ENCODE measurements at regions not wholly inside any gene's neighbourhood (a gene's known extent, or its start where the extent isn't known, plus 50 kb on each side); places are given as distances from the start of the nearest gene placed in this dataset.

- H3K9me3 Mint-ChIP-seq = no peaks in the 10 kb centered on the region
- H3K36me3 Mint-ChIP-seq = no peaks in the 10 kb centered on the region
- no peak for DNase-seq
- H3K27ac Mint-ChIP-seq = no peak overlapping the region
- no peak overlapping the region for H3K4me3 Mint-ChIP-seq
- no peaks in the 10 kb centered on the region for H3K27me3 Mint-ChIP-seq
- H3K4me1 Mint-ChIP-seq = no peaks in the 10 kb centered on the region
Measured at GRCh38 chr10:58048936-58049335, 218.8 kb downstream of the IPMK start.

- Mint-ChIP-seq H3K36me3 (no peaks in the 10 kb centered on the region), H3K27ac (no peak overlapping the region), H3K27me3 (no peaks in the 10 kb centered on the region), H3K9me3 (peaks cover 9% of the 10 kb centered on the region), H3K4me3 (no peak overlapping the region), H3K4me1 (no peaks in the 10 kb centered on the region)
- no peak for DNase-seq
Measured at GRCh38 chr10:58044072-58044471, 223.6 kb downstream of the IPMK start.

GRCh38 chr10:58041901-58042300 is 225.8 kb downstream of the IPMK start:
- Mint-ChIP-seq H3K4me1 (no peaks in the 10 kb centered on the region), H3K4me3 (no peak overlapping the region), H3K36me3 (no peaks in the 10 kb centered on the region), H3K9me3 (peaks cover 9% of the 10 kb centered on the region), H3K27me3 (no peaks in the 10 kb centered on the region), H3K27ac (no peak overlapping the region)
- no peak for DNase-seq

GRCh38 chr10:58030208-58030607 is 237.5 kb downstream of the IPMK start:
- H3K36me3 Mint-ChIP-seq = no peaks in the 10 kb centered on the region
- no peak for DNase-seq
- no peak overlapping the region for H3K4me3 Mint-ChIP-seq
- H3K27ac Mint-ChIP-seq = no peak overlapping the region
- no peaks in the 10 kb centered on the region for H3K9me3 Mint-ChIP-seq
- H3K27me3 Mint-ChIP-seq = no peaks in the 10 kb centered on the region
- no peaks in the 10 kb centered on the region for H3K4me1 Mint-ChIP-seq

GRCh38 chr10:58028597-58029366 is 238.9 kb downstream of the IPMK start:
- Mint-ChIP-seq H3K4me3 (no peak overlapping the region), H3K27me3 (peaks cover 5% of the 10 kb centered on the region), H3K36me3 (no peaks in the 10 kb centered on the region), H3K9me3 (no peaks in the 10 kb centered on the region), H3K27ac (no peak overlapping the region), H3K4me1 (no peaks in the 10 kb centered on the region)
- no peak for DNase-seq

GRCh38 chr10:58027426-58027825 is 240.3 kb downstream of the IPMK start:
- Mint-ChIP-seq H3K27ac (no peak overlapping the region), H3K4me1 (no peaks in the 10 kb centered on the region), H3K36me3 (no peaks in the 10 kb centered on the region), H3K27me3 (peaks cover 5% of the 10 kb centered on the region), H3K9me3 (no peaks in the 10 kb centered on the region), H3K4me3 (no peak overlapping the region)
- no peak for DNase-seq

- no peaks in the 10 kb centered on the region for H3K36me3 Mint-ChIP-seq
- no peaks in the 10 kb centered on the region for H3K9me3 Mint-ChIP-seq
- DNase-seq = no peak
- H3K4me3 Mint-ChIP-seq = no peak overlapping the region
- peaks cover 5% of the 10 kb centered on the region for H3K27me3 Mint-ChIP-seq
- no peaks in the 10 kb centered on the region for H3K4me1 Mint-ChIP-seq
- H3K27ac Mint-ChIP-seq = no peak overlapping the region
Measured at GRCh38 chr10:58026036-58026435, 241.7 kb downstream of the IPMK start.

- Mint-ChIP-seq H3K27ac (no peak overlapping the region), H3K36me3 (no peaks in the 10 kb centered on the region), H3K4me3 (no peak overlapping the region), H3K4me1 (no peaks in the 10 kb centered on the region), H3K9me3 (peaks cover 2% of the 10 kb centered on the region), H3K27me3 (peaks cover 5% of the 10 kb centered on the region)
- DNase-seq = no peak
Measured at GRCh38 chr10:58023341-58024073, 244.2 kb downstream of the IPMK start.

- H3K4me1 Mint-ChIP-seq = no peaks in the 10 kb centered on the region
- H3K4me3 Mint-ChIP-seq = no peak overlapping the region
- H3K36me3 Mint-ChIP-seq = no peaks in the 10 kb centered on the region
- peaks cover 5% of the 10 kb centered on the region for H3K27me3 Mint-ChIP-seq
- no peak overlapping the region for H3K27ac Mint-ChIP-seq
- no peak for DNase-seq
- peaks cover 2% of the 10 kb centered on the region for H3K9me3 Mint-ChIP-seq
Measured at GRCh38 chr10:58019863-58020537, 247.7 kb downstream of the IPMK start.

GRCh38 chr10:58017719-58018367 is 249.9 kb downstream of the IPMK start:
- no peak overlapping the region for H3K27ac Mint-ChIP-seq
- H3K36me3 Mint-ChIP-seq = no peaks in the 10 kb centered on the region
- DNase-seq = no peak
- no peaks in the 10 kb centered on the region for H3K4me1 Mint-ChIP-seq
- no peak overlapping the region for H3K4me3 Mint-ChIP-seq
- H3K9me3 Mint-ChIP-seq = peaks cover 2% of the 10 kb centered on the region
- no peaks in the 10 kb centered on the region for H3K27me3 Mint-ChIP-seq

- DNase-seq = no peak
- Mint-ChIP-seq H3K4me1 (no peaks in the 10 kb centered on the region), H3K9me3 (peaks cover 2% of the 10 kb centered on the region), H3K27ac (no peak overlapping the region), H3K36me3 (no peaks in the 10 kb centered on the region), H3K4me3 (no peak overlapping the region), H3K27me3 (no peaks in the 10 kb centered on the region)
Measured at GRCh38 chr10:58016614-58017013, 251.1 kb downstream of the IPMK start.

- no peaks in the 10 kb centered on the region for H3K4me1 Mint-ChIP-seq
- no peak for DNase-seq
- H3K36me3 Mint-ChIP-seq = no peaks in the 10 kb centered on the region
- H3K27me3 Mint-ChIP-seq = no peaks in the 10 kb centered on the region
- H3K4me3 Mint-ChIP-seq = no peak overlapping the region
- H3K27ac Mint-ChIP-seq = no peak overlapping the region
- no peaks in the 10 kb centered on the region for H3K9me3 Mint-ChIP-seq
Measured at GRCh38 chr10:58014436-58014835, 253.3 kb downstream of the IPMK start.

- DNase-seq = no peak
- no peaks in the 10 kb centered on the region for H3K9me3 Mint-ChIP-seq
- H3K4me3 Mint-ChIP-seq = no peak overlapping the region
- no peaks in the 10 kb centered on the region for H3K36me3 Mint-ChIP-seq
- no peak overlapping the region for H3K27ac Mint-ChIP-seq
- H3K27me3 Mint-ChIP-seq = no peaks in the 10 kb centered on the region
- H3K4me1 Mint-ChIP-seq = no peaks in the 10 kb centered on the region
Measured at GRCh38 chr10:58013406-58013805, 254.3 kb downstream of the IPMK start.

- Mint-ChIP-seq H3K4me3 (no peak overlapping the region), H3K27me3 (no peaks in the 10 kb centered on the region), H3K27ac (no peak overlapping the region), H3K9me3 (no peaks in the 10 kb centered on the region), H3K36me3 (no peaks in the 10 kb centered on the region), H3K4me1 (no peaks in the 10 kb centered on the region)
- no peak for DNase-seq
Measured at GRCh38 chr10:58010073-58010702, 257.5 kb downstream of the IPMK start.

- H3K27me3 Mint-ChIP-seq = peaks cover 3% of the 10 kb centered on the region
- H3K4me1 Mint-ChIP-seq = no peaks in the 10 kb centered on the region
- no peaks in the 10 kb centered on the region for H3K36me3 Mint-ChIP-seq
- no peak overlapping the region for H3K4me3 Mint-ChIP-seq
- no peak for DNase-seq
- no peak overlapping the region for H3K27ac Mint-ChIP-seq
- no peaks in the 10 kb centered on the region for H3K9me3 Mint-ChIP-seq
Measured at GRCh38 chr10:58003945-58004344, 263.7 kb downstream of the IPMK start.
